HEK293 (cell line): ENCODE measurements at regions not wholly inside any gene's neighbourhood (a gene's known extent, or its start where the extent isn't known, plus 50 kb on each side); places are given as distances from the start of the nearest gene placed in this dataset.

Experiments
- CTCF ChIA-PET: fragments of 350-600 bp; formaldehyde crosslinking; extraction: SDS; loops from one replicate; lab custom pipeline; 2021; ENCODE audit warnings: antibody characterized with exemption; lab: Yijun Ruan, JAX
- POLR2A ChIA-PET: fragments of 300-600 bp; formaldehyde crosslinking; extraction: SDS; loops from one replicate; lab custom pipeline; 2020; ENCODE audit warnings: antibody characterized with exemption, inconsistent platforms; lab: Yijun Ruan, JAX
- H3K27ac ChIP-seq: fragments of 200-500 bp; sonication (Bioruptor generic); 2 replicates; pipeline ENCODE4 v1.5.1; 2014; ENCODE audit warnings: low read depth, low read length, control low read depth, inconsistent platforms; ENCODE audit errors: extremely low read depth
- H3K36me3 ChIP-seq, 2 experiments: fragments of 200-500 bp in 1 of 2; sonication (Bioruptor generic) in 1 of 2; 1 replicate in 1 of 2; 2 replicates in 1 of 2; pipeline ENCODE4 v1.5.1; 2014 to 2017; ENCODE audit warnings: inconsistent platforms in 2 of 2, low read length in 2 of 2; ENCODE audit not compliant: control insufficient read depth in 2 of 2, insufficient read depth in 1 of 2
- H3K4me1 ChIP-seq: fragments of 200-500 bp; sonication (Bioruptor generic); 2 replicates; pipeline ENCODE4 v1.5.1; 2014; ENCODE audit warnings: mild to moderate bottlenecking, low read length, inconsistent platforms; ENCODE audit not compliant: control insufficient read depth, insufficient read depth
- H3K4me3 ChIP-seq: 2 replicates; pipeline ENCODE4 v1.5.1; 2011; ENCODE audit warnings: low read depth, mild to moderate bottlenecking, control low read depth, low read length, moderate library complexity
- H3K9me3 ChIP-seq: fragments of 200-500 bp; sonication (Bioruptor generic); 2 replicates; pipeline ENCODE4 v1.5.1; 2014; ENCODE audit warnings: low read depth, low read length, inconsistent platforms; ENCODE audit not compliant: control insufficient read depth, insufficient read depth
- ATF2 ChIP-seq: fragments of 450-650 bp; formaldehyde crosslinking; IDR thresholded peaks from 2 replicates; pipeline ENCODE4 v1.5.1; 2016; ENCODE audit warnings: missing biosample characterization, missing genetic modification characterization, low read depth
- EGR2 ChIP-seq: fragments of 450-650 bp; formaldehyde crosslinking; IDR thresholded peaks from 2 replicates; pipeline ENCODE4 v1.5.1; 2016; ENCODE audit warnings: low read depth, missing biosample characterization, missing genetic modification characterization
- GLI2 ChIP-seq: fragments of 450-650 bp; formaldehyde crosslinking; IDR thresholded peaks from 2 replicates; pipeline ENCODE4; 2017; ENCODE audit warnings: missing biosample characterization, missing genetic modification characterization, low read depth, borderline replicate concordance
- OVOL3 ChIP-seq: fragments of 450-650 bp; formaldehyde crosslinking; IDR thresholded peaks from 2 replicates; pipeline ENCODE4 v1.5.1; 2016; ENCODE audit warnings: missing biosample characterization, missing genetic modification characterization
- SETDB1 ChIP-seq: IDR thresholded peaks from one replicate; pipeline ENCODE4 v1.6.1; 2017; ENCODE audit warnings: mild to moderate bottlenecking, low read length, moderate library complexity, mixed read lengths; ENCODE audit not compliant: insufficient read length
- TRIM28 ChIP-seq: IDR thresholded peaks from 2 replicates; pipeline ENCODE4 v1.6.1; 2011; ENCODE audit warnings: low read length, control low read depth, borderline replicate concordance
- ZBTB1 ChIP-seq: fragments of 450-650 bp; formaldehyde crosslinking; IDR thresholded peaks from 2 replicates; pipeline ENCODE4 v1.5.1; 2016; ENCODE audit warnings: missing biosample characterization, missing genetic modification characterization
- ZNF132 ChIP-seq: fragments of 450-650 bp; formaldehyde crosslinking; IDR thresholded peaks from 2 replicates; pipeline ENCODE4 v1.5.1; 2017; ENCODE audit warnings: missing biosample characterization, missing genetic modification characterization, borderline replicate concordance
- ZNF23 ChIP-seq: fragments of 450-650 bp; formaldehyde crosslinking; IDR thresholded peaks from 2 replicates; pipeline ENCODE4 v1.5.1; 2016; ENCODE audit warnings: missing biosample characterization, missing genetic modification characterization, borderline replicate concordance
- ZNF26 ChIP-seq: fragments of 450-650 bp; formaldehyde crosslinking; IDR thresholded peaks from 2 replicates; pipeline ENCODE4 v1.5.1; 2016; ENCODE audit warnings: missing biosample characterization, missing genetic modification characterization
- ZNF302 ChIP-seq: fragments of 450-650 bp; formaldehyde crosslinking; IDR thresholded peaks from 2 replicates; pipeline ENCODE4 v1.5.1; 2016; ENCODE audit warnings: missing biosample characterization, missing genetic modification characterization, low read depth
- ZNF549 ChIP-seq: fragments of 450-650 bp; IDR thresholded peaks from 2 replicates; pipeline ENCODE4 v1.5.1; 2018; ENCODE audit warnings: missing biosample characterization, missing genetic modification characterization, mild to moderate bottlenecking, inconsistent platforms, moderate library complexity
- ZNF555 ChIP-seq: fragments of 450-650 bp; formaldehyde crosslinking; conservative IDR thresholded peaks from 2 replicates; pipeline ENCODE4 v1.5.1; 2017; ENCODE audit warnings: missing biosample characterization, mild to moderate bottlenecking, missing genetic modification characterization, inconsistent platforms
- ZNF561 ChIP-seq: fragments of 450-650 bp; IDR thresholded peaks from 2 replicates; pipeline ENCODE4 v1.5.1; 2018; ENCODE audit warnings: missing biosample characterization, missing genetic modification characterization, borderline replicate concordance
- ZNF621 ChIP-seq: fragments of 450-650 bp; formaldehyde crosslinking; IDR thresholded peaks from 2 replicates; pipeline ENCODE4 v1.5.1; 2017; ENCODE audit warnings: missing biosample characterization, missing genetic modification characterization
- ZNF654 ChIP-seq: fragments of 450-650 bp; formaldehyde crosslinking; IDR thresholded peaks from 2 replicates; pipeline ENCODE4 v1.5.1; 2016; ENCODE audit warnings: low read depth, missing biosample characterization, missing genetic modification characterization
- ZNF670 ChIP-seq: fragments of 450-650 bp; formaldehyde crosslinking; IDR thresholded peaks from 2 replicates; pipeline ENCODE4 v1.5.1; 2016; ENCODE audit warnings: missing biosample characterization, missing genetic modification characterization, low read depth
- ZNF768 ChIP-seq: fragments of 450-650 bp; formaldehyde crosslinking; IDR thresholded peaks from 2 replicates; pipeline ENCODE4 v1.5.1; 2018; ENCODE audit warnings: missing biosample characterization, mild to moderate bottlenecking, missing genetic modification characterization
- TF ChIP-seq, protein P1 (sequence below): fragments of 450-650 bp; formaldehyde crosslinking; IDR thresholded peaks from 2 replicates; pipeline ENCODE4 v1.5.1; 2016; ENCODE audit warnings: missing biosample characterization, missing genetic modification characterization
- TF ChIP-seq, protein P2 (sequence below): fragments of 450-650 bp; formaldehyde crosslinking; IDR thresholded peaks from 2 replicates; pipeline ENCODE4 v1.5.1; 2016; ENCODE audit warnings: missing biosample characterization, missing genetic modification characterization, low read depth

- H3K9me3 ChIP-seq: no peaks in the 10 kb centered on the region
- CTCF ChIA-PET: interaction anchor here (0.7 to 1.9 kb wide), 12 partner anchors 9 to 276 kb away, joined by 3 to 9 read pairs (median 4); no protein-coding TSS in a partner anchor
- H3K36me3 ChIP-seq: no peaks in the 10 kb centered on the region
- H3K4me1 ChIP-seq: no peaks in the 10 kb centered on the region
- H3K4me3 ChIP-seq: no peak overlapping the region
- H3K27ac ChIP-seq: no peak overlapping the region
- TF ChIP-seq TRIM28: peak; percentile 36; the same call in 1 of the 2 replicates
- TF ChIP-seq EGR2: no peak
- no peak for TF ChIP-seq GLI2 (tag by site-specific recombination)
- peak; percentile 18 for TF ChIP-seq SETDB1
- no peak for TF ChIP-seq ZNF302 (tag by site-specific recombination)
- TF ChIP-seq ZNF26 (tag by site-specific recombination): no peak
- TF ChIP-seq OVOL3: no peak
- TF ChIP-seq ZNF670: no peak
- peak; percentile 37 for TF ChIP-seq ZNF654 (tag by site-specific recombination)
- no peak for TF ChIP-seq ZNF561
- TF ChIP-seq ZBTB1: no peak
- POLR2A ChIA-PET: no interaction called here
Observed at GRCh38 chr6:53410508-53411258, 61.9 kb upstream of the ELOVL5 start.

DNA sequence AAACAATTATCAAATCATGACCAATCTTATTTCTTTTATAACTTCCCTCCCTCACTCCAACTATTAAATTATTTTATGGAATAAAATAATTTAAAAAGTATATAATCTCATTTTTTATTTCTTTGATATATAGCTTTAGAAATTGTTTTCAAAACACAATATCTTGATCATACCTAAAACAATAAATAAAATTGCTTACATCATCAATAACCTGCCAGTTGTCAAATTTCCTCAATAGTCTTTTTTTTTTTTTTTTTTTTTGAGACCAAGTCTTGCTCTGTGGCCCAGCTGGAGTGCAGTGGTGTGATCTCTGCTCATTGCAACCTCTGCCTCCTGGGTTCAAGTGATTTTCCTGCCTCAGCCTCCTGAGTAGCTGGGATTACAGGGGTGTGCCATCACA, 60.1 kb upstream of the ELOVL5 start:
- CTCF ChIA-PET: interaction anchor here (0.6 to 0.8 kb wide), 3 partner anchors 21 to 292 kb away, joined by 3 read pairs; no protein-coding TSS in a partner anchor
- Histone ChIP-seq H3K27ac (no peak overlapping the region), H3K4me3 (no peak overlapping the region), H3K9me3 (no peaks in the 10 kb centered on the region), H3K36me3 (no peaks in the 10 kb centered on the region), H3K4me1 (no peaks in the 10 kb centered on the region)
- POLR2A ChIA-PET: interaction anchor here (0.6 to 1.2 kb wide), 2 partner anchors 15 to 49 kb away, joined by 6 to 7 read pairs; no protein-coding TSS in a partner anchor
- no peak for TF ChIP-seq ATF2
- no peak for TF ChIP-seq ZNF132 (tag by site-specific recombination)
- TF ChIP-seq ZNF555 (tag by site-specific recombination): no peak
- no peak for TF ChIP-seq ZNF768 (tag by site-specific recombination)
- no peak for TF ChIP-seq ZNF26 (tag by site-specific recombination)
- TF ChIP-seq, protein P1, sequence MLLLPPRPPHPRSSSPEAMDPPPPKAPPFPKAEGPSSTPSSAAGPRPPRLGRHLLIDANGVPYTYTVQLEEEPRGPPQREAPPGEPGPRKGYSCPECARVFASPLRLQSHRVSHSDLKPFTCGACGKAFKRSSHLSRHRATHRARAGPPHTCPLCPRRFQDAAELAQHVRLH (tag by site-specific recombination): no peak
- TF ChIP-seq, protein P2, sequence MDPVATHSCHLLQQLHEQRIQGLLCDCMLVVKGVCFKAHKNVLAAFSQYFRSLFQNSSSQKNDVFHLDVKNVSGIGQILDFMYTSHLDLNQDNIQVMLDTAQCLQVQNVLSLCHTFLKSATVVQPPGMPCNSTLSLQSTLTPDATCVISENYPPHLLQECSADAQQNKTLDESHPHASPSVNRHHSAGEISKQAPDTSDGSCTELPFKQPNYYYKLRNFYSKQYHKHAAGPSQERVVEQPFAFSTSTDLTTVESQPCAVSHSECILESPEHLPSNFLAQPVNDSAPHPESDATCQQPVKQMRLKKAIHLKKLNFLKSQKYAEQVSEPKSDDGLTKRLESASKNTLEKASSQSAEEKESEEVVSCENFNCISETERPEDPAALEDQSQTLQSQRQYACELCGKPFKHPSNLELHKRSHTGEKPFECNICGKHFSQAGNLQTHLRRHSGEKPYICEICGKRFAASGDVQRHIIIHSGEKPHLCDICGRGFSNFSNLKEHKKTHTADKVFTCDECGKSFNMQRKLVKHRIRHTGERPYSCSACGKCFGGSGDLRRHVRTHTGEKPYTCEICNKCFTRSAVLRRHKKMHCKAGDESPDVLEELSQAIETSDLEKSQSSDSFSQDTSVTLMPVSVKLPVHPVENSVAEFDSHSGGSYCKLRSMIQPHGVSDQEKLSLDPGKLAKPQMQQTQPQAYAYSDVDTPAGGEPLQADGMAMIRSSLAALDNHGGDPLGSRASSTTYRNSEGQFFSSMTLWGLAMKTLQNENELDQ (tag by site-specific recombination): no peak
- no peak for TF ChIP-seq ZNF621 (tag by site-specific recombination)
- no peak for TF ChIP-seq ZNF23 (tag by site-specific recombination)
- no peak for TF ChIP-seq ZNF549 (tag by site-specific recombination)
